Erythroblast (primary cell): ENCODE measurements at regions not wholly inside any gene's neighbourhood (a gene's known extent, or its start where the extent isn't known, plus 50 kb on each side); places are given as distances from the start of the nearest gene placed in this dataset.

Experiments used
- GATA1 ChIP-seq: IDR thresholded peaks from 2 replicates; pipeline ENCODE4 v1.6.1; 2011; ENCODE audit warnings: low read depth, mild to moderate bottlenecking, control low read depth, low read length, moderate library complexity
- POLR2A ChIP-seq: IDR thresholded peaks from 2 replicates; pipeline ENCODE4 v1.6.1; 2011; ENCODE audit warnings: mild to moderate bottlenecking, low read length

DNA sequence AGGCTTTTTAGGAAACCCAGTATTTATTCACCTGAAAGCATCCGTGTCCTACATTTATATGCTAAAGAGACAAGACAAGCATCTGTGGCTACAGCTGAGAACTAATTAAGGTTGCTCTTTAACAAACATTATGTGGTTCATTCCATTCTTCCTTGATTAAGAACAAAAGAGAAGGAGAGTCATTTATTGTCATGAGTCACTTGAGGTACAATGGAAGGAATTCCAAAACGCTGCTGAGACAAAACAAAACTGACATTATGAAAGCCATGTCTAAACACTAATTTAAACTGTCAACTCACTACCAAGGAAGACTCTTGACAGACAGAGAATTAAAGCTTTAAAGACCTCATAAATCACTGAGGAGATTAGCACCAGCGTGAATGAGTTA lies 214.4 kb downstream of the BMP4 start:
- no peak for TF ChIP-seq POLR2A
- TF ChIP-seq GATA1: no peak
